Muscle layer of colon (tissue), 2 donors: ENCODE measurements at regions not wholly inside any gene's neighbourhood (a gene's known extent, or its start where the extent isn't known, plus 50 kb on each side); places are given as distances from the start of the nearest gene placed in this dataset.
A peak's percentile ranks its signal among the peaks of the same experiment; 100 is the strongest.

Experiments used
- H3K27ac ChIP-seq: one replicate; pipeline ENCODE4 v1.7.0; 2013; ENCODE audit warnings: low read depth, mild to moderate bottlenecking, low read length, moderate library complexity
- H3K27me3 ChIP-seq, 2 donors: one replicate each; pipeline ENCODE4 v1.7.0; 2013; ENCODE audit warnings: low read length in 2 of 2, mild to moderate bottlenecking in 2 of 2; ENCODE audit not compliant: insufficient read depth in 2 of 2, control insufficient read depth in 1 of 2
- H3K36me3 ChIP-seq: one replicate; pipeline ENCODE4 v1.7.0; 2013; ENCODE audit warnings: mild to moderate bottlenecking, low read length; ENCODE audit not compliant: insufficient read depth
- H3K4me1 ChIP-seq: one replicate; pipeline ENCODE4 v1.7.0; 2013; ENCODE audit warnings: mild to moderate bottlenecking, low read length; ENCODE audit not compliant: insufficient read depth
- H3K4me3 ChIP-seq, 2 donors: one replicate each; pipeline ENCODE4 v1.7.0; 2013; ENCODE audit warnings: low read length in 2 of 2, low read depth in 1 of 2, mild to moderate bottlenecking in 1 of 2, moderate library complexity in 1 of 2
- H3K9ac ChIP-seq: one replicate; pipeline ENCODE4 v1.7.0; 2013; ENCODE audit warnings: low read length
- H3K9me3 ChIP-seq: one replicate; pipeline ENCODE4 v1.7.0; 2013; ENCODE audit warnings: mild to moderate bottlenecking, low read length
- donor health status: abdominal sarcoma.
- donor health status: Adenocarcinoma of cecum.

GRCh38 chr5:159765760-159766517 is 150.3 kb upstream of the ADRA1B start:
- H3K27me3 ChIP-seq = no peaks in the 10 kb centered on the region
- H3K4me3 ChIP-seq = no peak overlapping the region
- H3K27ac ChIP-seq = no peak overlapping the region
- no peak overlapping the region for H3K9ac ChIP-seq
- H3K36me3 ChIP-seq = no peaks in the 10 kb centered on the region
- H3K9me3 ChIP-seq = no peaks in the 10 kb centered on the region
- no peaks in the 10 kb centered on the region for H3K4me1 ChIP-seq

- H3K4me1 ChIP-seq = no peaks in the 10 kb centered on the region
- no peaks in the 10 kb centered on the region for H3K27me3 ChIP-seq
- H3K9me3 ChIP-seq = no peaks in the 10 kb centered on the region
- H3K4me3 ChIP-seq = no peak overlapping the region
- H3K9ac ChIP-seq = no peak overlapping the region
- H3K36me3 ChIP-seq = no peaks in the 10 kb centered on the region
- H3K27ac ChIP-seq = no peak overlapping the region
Observed at GRCh38 chr5:159768243-159768642, 148.0 kb upstream of the ADRA1B start.

- H3K4me3 ChIP-seq = peak overlapping the region in 1 of 2 donors; percentile 41
- H3K36me3 ChIP-seq = no peaks in the 10 kb centered on the region
- peak overlapping the region; percentile 49 for H3K9ac ChIP-seq
- no peak overlapping the region for H3K27ac ChIP-seq
- H3K9me3 ChIP-seq = no peaks in the 10 kb centered on the region
- peaks cover 0 to 7% of the 10 kb centered on the region in 2 donors for H3K27me3 ChIP-seq
- peaks cover 4% of the 10 kb centered on the region for H3K4me1 ChIP-seq
Observed at GRCh38 chr5:159772698-159773061, 143.6 kb upstream of the ADRA1B start.

- Histone ChIP-seq H3K9me3 (no peaks in the 10 kb centered on the region), H3K4me1 (peaks cover 4% of the 10 kb centered on the region), H3K36me3 (no peaks in the 10 kb centered on the region), H3K27ac (peak overlapping the region; percentile 52), H3K4me3 (peak overlapping the region in 1 of 2 donors; percentile 41), H3K9ac (peak overlapping the region; percentile 49), H3K27me3 (peaks cover 0 to 7% of the 10 kb centered on the region in 2 donors)
Observed at GRCh38 chr5:159773062-159773924, 143.0 kb upstream of the ADRA1B start.

GRCh38 chr5:159774476-159775031 is 141.7 kb upstream of the ADRA1B start:
- peaks cover 0 to 7% of the 10 kb centered on the region in 2 donors for H3K27me3 ChIP-seq
- H3K4me1 ChIP-seq = peaks cover 4% of the 10 kb centered on the region
- H3K36me3 ChIP-seq = no peaks in the 10 kb centered on the region
- no peaks in the 10 kb centered on the region for H3K9me3 ChIP-seq
- H3K27ac ChIP-seq = no peak overlapping the region
- H3K4me3 ChIP-seq = no peak overlapping the region
- H3K9ac ChIP-seq = no peak overlapping the region

GRCh38 chr5:159775890-159776289 is 140.4 kb upstream of the ADRA1B start:
- no peak overlapping the region for H3K4me3 ChIP-seq
- no peaks in the 10 kb centered on the region for H3K9me3 ChIP-seq
- peaks cover 4% of the 10 kb centered on the region for H3K4me1 ChIP-seq
- H3K27ac ChIP-seq = no peak overlapping the region
- peaks cover 0 to 7% of the 10 kb centered on the region in 2 donors for H3K27me3 ChIP-seq
- no peak overlapping the region for H3K9ac ChIP-seq
- H3K36me3 ChIP-seq = no peaks in the 10 kb centered on the region

GRCh38 chr5:159777049-159777660 is 139.1 kb upstream of the ADRA1B start:
- Histone ChIP-seq H3K27ac (no peak overlapping the region), H3K36me3 (no peaks in the 10 kb centered on the region), H3K9me3 (no peaks in the 10 kb centered on the region), H3K4me1 (peaks cover 4% of the 10 kb centered on the region), H3K4me3 (no peak overlapping the region), H3K27me3 (peaks cover 0 to 7% of the 10 kb centered on the region in 2 donors), H3K9ac (no peak overlapping the region)

- Histone ChIP-seq H3K27ac (no peak overlapping the region), H3K4me1 (no peaks in the 10 kb centered on the region), H3K27me3 (no peaks in the 10 kb centered on the region)
Observed at GRCh38 chr5:159779481-159779880, 136.8 kb upstream of the ADRA1B start.

GRCh38 chr5:159780246-159780645 is 136.0 kb upstream of the ADRA1B start:
- Histone ChIP-seq H3K9ac (no peak overlapping the region), H3K9me3 (no peaks in the 10 kb centered on the region), H3K36me3 (no peaks in the 10 kb centered on the region), H3K27me3 (no peaks in the 10 kb centered on the region), H3K4me3 (no peak overlapping the region), H3K4me1 (no peaks in the 10 kb centered on the region), H3K27ac (no peak overlapping the region)

More at GRCh38 chr5:159779481-159779880, 136.8 kb upstream of the ADRA1B start:
- H3K9ac ChIP-seq = no peak overlapping the region
- no peaks in the 10 kb centered on the region for H3K9me3 ChIP-seq
- H3K36me3 ChIP-seq = no peaks in the 10 kb centered on the region
- H3K4me3 ChIP-seq = no peak overlapping the region

- H3K36me3 ChIP-seq = no peaks in the 10 kb centered on the region
- no peak overlapping the region for H3K4me3 ChIP-seq
- no peaks in the 10 kb centered on the region for H3K9me3 ChIP-seq
- no peaks in the 10 kb centered on the region for H3K27me3 ChIP-seq
- no peaks in the 10 kb centered on the region for H3K4me1 ChIP-seq
- H3K27ac ChIP-seq = no peak overlapping the region
- no peak overlapping the region for H3K9ac ChIP-seq
Observed at GRCh38 chr5:159781626-159782157, 134.6 kb upstream of the ADRA1B start.
